Astrocyte of the cerebellum (primary cell): ENCODE measurements at regions not wholly inside any gene's neighbourhood (a gene's known extent, or its start where the extent isn't known, plus 50 kb on each side); places are given as distances from the start of the nearest gene placed in this dataset.

ENCODE experiments used
- DNase-seq: peaks from one replicate; pipeline ENCODE4 v3.0.0-alpha.2; 2011; ENCODE audit warnings: low read depth
- H3K4me3 ChIP-seq: 2 replicates; pipeline ENCODE4 v1.5.1; 2011; ENCODE audit warnings: mild to moderate bottlenecking, low read depth, low read length, moderate library complexity
- in situ Hi-C: cut with HindIII; loops from 2 replicates; pipeline ENCODE4 v1.10.0; 2017; ENCODE audit warnings: low sequenced_read_pairs
- TF ChIP-seq, protein P1 (sequence below): IDR thresholded peaks from 2 replicates; pipeline ENCODE4 v1.5.1; 2012; ENCODE audit warnings: low read length, low read depth, moderate library complexity, mild to moderate bottlenecking; ENCODE audit errors: missing control alignments

DNA sequence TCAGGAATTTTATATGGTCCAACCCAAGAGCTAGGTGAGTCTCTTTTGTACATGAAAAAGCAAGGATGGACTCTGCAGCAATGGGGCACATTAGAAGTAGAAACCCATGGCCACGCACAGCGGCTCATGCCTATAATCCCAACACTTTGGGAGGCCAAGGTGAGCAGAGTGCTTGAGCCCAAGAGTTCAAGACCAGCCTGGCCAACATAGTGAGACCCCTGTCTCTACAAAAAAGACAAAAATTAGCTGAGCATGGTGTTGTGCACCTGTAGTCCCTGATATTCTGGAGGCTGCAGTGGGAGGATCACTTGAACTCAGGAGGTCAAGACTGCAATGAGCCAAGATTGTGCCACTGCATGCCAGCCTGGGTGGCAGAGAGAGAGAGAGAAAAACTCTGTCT is 128.7 kb upstream of the PLEKHA5 start:
- in situ Hi-C loops, result no loop called here
- TF ChIP-seq, protein P1, sequence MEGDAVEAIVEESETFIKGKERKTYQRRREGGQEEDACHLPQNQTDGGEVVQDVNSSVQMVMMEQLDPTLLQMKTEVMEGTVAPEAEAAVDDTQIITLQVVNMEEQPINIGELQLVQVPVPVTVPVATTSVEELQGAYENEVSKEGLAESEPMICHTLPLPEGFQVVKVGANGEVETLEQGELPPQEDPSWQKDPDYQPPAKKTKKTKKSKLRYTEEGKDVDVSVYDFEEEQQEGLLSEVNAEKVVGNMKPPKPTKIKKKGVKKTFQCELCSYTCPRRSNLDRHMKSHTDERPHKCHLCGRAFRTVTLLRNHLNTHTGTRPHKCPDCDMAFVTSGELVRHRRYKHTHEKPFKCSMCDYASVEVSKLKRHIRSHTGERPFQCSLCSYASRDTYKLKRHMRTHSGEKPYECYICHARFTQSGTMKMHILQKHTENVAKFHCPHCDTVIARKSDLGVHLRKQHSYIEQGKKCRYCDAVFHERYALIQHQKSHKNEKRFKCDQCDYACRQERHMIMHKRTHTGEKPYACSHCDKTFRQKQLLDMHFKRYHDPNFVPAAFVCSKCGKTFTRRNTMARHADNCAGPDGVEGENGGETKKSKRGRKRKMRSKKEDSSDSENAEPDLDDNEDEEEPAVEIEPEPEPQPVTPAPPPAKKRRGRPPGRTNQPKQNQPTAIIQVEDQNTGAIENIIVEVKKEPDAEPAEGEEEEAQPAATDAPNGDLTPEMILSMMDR, result no peak
- H3K4me3 ChIP-seq, result no peak overlapping the region
- no peak for DNase-seq

DNA sequence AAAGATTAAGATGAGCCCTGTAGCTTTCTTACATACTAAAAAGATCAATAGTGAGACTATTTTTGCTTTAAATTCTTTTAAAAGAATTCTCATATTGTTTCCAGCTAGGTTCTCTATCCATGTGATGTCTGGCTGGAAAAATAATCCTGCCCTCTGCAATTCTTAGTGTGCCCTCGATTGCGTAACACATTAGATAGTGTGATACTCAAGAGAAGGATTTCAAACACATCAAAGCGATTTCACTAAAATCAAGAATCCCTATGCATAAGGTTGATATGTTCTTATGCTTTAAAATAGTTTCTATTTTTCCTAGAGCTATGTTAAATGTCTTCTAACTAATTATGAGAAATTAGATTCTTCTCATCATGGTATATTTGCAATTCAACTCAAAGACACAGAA is 127.3 kb upstream of the PLEKHA5 start:
- in situ Hi-C loops, result no loop called here
- TF ChIP-seq, protein P1, result no peak
- H3K4me3 ChIP-seq, result no peak overlapping the region
- no peak for DNase-seq

DNA sequence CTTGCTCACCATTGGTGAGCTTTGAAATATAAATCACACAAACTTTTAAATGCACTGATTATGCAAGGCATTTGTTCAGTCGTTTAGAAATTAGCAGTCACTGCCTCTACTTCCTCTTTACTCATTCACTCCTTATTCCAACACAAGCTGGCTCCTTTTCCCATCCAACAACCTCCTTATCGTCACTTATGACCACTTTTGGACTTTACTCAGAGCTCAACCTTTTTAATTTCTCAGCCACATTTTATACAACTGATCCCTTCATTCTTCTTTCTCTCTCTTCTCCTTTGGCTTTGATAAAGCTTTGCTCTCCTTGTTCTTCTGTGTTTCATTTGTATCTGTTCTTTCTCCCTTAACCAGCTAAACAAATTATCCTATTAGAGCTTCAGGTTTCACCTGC is 126.4 kb upstream of the PLEKHA5 start:
- no peak overlapping the region for H3K4me3 ChIP-seq
- DNase-seq, result no peak
- in situ Hi-C loops, result no loop called here
- TF ChIP-seq, protein P1, result no peak

DNA sequence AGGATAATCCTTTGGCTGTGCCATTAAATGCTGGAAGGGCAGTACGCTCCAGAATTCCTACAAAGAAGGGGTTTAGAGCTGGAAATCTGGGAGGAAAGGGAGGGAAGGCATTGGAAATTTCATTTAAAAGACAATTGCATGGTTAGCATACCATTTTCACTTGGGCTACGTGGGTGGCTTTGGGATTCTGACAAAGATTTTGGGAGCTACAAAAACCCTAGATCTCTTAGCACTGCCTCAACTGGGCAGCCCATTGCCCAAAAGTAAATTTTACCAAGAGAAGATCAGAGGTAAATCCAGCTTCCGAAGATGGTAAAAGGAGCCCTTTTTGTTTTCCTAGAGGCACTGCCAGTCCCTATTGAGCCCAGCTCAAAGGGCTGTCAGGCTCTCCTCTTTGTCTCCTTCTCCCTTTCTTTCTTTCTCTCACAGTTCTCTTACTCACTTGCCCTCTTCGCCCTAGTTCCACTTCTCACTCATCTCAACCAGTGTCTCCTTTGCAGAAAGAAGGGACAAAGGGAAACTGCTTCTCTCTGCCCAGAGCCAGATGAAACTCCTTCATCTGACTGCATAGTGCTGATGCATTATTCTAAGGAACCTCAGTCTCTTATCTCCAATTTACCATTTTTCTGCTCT is 125.4 kb upstream of the PLEKHA5 start:
- no peak overlapping the region for H3K4me3 ChIP-seq
- in situ Hi-C loops, result no loop called here
- DNase-seq, result no peak
- TF ChIP-seq, protein P1, result no peak

DNA sequence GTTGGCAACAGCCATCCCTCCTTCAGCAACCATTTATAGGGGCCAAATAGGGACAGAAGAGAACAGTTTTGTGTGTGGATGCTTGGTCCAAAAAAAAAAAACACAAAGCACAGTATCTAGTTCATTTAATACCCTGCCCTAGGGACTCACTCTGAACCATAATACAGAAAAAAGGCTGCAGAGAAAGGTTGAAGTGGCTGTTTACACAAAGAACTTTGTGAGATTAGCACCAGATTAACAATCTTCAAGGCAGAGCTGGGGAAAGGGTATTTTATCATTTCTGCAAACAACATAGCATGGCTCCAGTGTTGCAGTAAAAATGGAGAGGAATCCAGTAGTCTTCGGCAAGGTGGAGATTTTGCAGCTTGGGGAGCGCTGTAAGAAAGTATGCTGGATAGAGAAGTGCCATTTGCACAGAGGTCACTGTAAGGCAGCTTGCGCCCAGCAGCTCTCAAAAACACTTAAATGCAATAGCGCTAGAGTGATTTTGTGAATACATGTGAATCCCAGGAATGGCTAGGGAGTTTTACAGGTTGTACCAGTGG is 124.2 kb upstream of the PLEKHA5 start:
- DNase-seq, result no peak
- TF ChIP-seq, protein P1, result no peak
- H3K4me3 ChIP-seq, result no peak overlapping the region
- in situ Hi-C loops, result no loop called here

DNA sequence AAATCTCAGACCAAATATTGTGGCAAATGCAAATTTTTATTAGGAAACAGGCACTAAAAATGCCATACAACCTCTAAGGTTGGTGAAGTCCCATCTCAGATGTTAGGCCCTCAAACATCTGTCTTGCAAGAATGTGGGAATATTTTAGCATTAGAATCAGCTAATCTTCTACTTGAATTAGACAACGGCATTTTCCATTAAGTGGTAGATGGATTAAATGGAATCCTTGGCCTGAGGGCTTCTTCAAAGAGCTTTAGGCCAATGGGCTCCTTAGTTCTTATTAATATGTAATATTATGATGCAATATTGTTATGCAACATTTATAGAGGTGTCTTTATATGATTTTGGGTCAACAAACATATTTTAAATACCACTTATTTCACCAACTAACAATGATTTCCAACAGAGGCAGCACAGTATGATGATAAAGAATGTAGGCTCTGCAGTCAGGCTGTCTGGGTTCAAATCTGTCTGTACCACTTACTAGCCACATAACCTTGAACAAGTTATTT is 122.9 kb upstream of the PLEKHA5 start:
- TF ChIP-seq, protein P1, result no peak
- H3K4me3 ChIP-seq, result no peak overlapping the region
- DNase-seq, result no peak
- in situ Hi-C loops, result no loop called here

DNA sequence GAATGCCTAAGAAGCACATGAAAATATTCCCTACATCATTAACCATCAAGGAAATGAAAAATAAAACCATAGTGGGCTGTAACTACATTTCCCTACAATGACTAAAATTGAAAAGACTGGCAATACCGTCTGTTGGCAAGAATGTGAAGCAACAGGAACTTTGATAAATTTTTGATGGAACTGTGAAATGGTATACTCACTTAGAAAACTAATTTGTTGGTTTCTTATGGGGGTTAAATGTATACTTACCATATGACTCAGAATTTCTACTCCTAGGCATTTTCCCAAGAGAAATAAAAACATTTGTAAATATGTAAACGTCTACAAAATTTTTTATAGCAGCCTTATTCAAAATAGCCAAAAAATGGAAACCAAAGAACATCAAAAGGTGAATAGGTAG is 121.4 kb upstream of the PLEKHA5 start:
- in situ Hi-C loops, result no loop called here
- no peak overlapping the region for H3K4me3 ChIP-seq
- TF ChIP-seq, protein P1, result no peak
- DNase-seq, result no peak
